K562 (cell line): ENCODE measurements at regions not wholly inside any gene's neighbourhood (a gene's known extent, or its start where the extent isn't known, plus 50 kb on each side); places are given as distances from the start of the nearest gene placed in this dataset.

Experiments
- ATAC-seq: fragments of 200-7000 bp; cut with Tn5 transposase; 3 replicates; pipeline ENCODE4 v1.9.1; 2020; ENCODE audit warnings: moderate library complexity
- BruUV-seq: library from RNA; stranded (reverse); fragments of 400-500 nt; replicated peaks from 2 replicates; lab custom pipeline; 2021; lab: Mats Ljungman, UMichigan
- CTCF ChIA-PET: fragments of 300-600 bp; formaldehyde crosslinking; extraction: SDS; loops from one replicate; lab custom pipeline; 2021; ENCODE audit warnings: low intra/inter-chr PET ratio; lab: Yijun Ruan, JAX
- POLR2A ChIA-PET: fragments of 300-600, 350-650 bp; sonication (Branson Sonifier 250); formaldehyde crosslinking; extraction: SDS; loops from one replicate; lab custom pipeline; 2021; ENCODE audit warnings: antibody characterized with exemption, inconsistent platforms; lab: Yijun Ruan, JAX
- DNase-seq, 4 experiments: peaks; one replicate each; pipeline versions ENCODE4 v3.0.0 to v3.0.0-alpha.2; 2011 to 2018; ENCODE audit warnings: low spot score in 3 of 4, mixed read lengths in 3 of 4; ENCODE audit errors: extremely low read depth in 1 of 4
- FAIRE-seq: peaks from 2 replicates; lab custom pipeline; 2011; peaks lifted over from hg19 to GRCh38; lab: Jason Lieb, UNC
- H2AFZ ChIP-seq: 2 replicates; pipeline ENCODE4 v1.6.0; 2011; ENCODE audit warnings: low read depth, low read length, control low read depth, inconsistent platforms
- H3K27ac ChIP-seq: fragments of 200-600 bp; 3 replicates; pipeline ENCODE4 v1.8.0; 2011; ENCODE audit warnings: low read depth, mild to moderate bottlenecking, control low read depth, inconsistent platforms, low read length, moderate library complexity, mixed read lengths; ENCODE audit errors: extremely low read depth
- H3K27me3 ChIP-seq, 2 experiments: fragments of 300-600 bp in 1 of 2; 2 replicates in 1 of 2; 3 replicates in 1 of 2; pipeline versions ENCODE4 v1.6.0 to v1.8.0; 2011; ENCODE audit warnings: inconsistent platforms in 2 of 2, low read length in 2 of 2, mild to moderate bottlenecking in 1 of 2, mixed read lengths in 1 of 2, moderate library complexity in 1 of 2; ENCODE audit not compliant: control insufficient read depth in 2 of 2, insufficient read depth in 2 of 2
- H3K36me3 ChIP-seq: fragments of 300-600 bp; 3 replicates; pipeline ENCODE4 v1.8.0; 2011; ENCODE audit warnings: mild to moderate bottlenecking, low read length, inconsistent platforms; ENCODE audit not compliant: control insufficient read depth, insufficient read depth
- H3K4me1 ChIP-seq, 2 experiments: fragments of 200-600 bp in 1 of 2; replicated peaks in 1 of 2; 2 replicates in 1 of 2; 3 replicates in 1 of 2; pipeline versions ENCODE4 v1.5.1 to v1.8.0; 2011; ENCODE audit warnings: inconsistent platforms in 2 of 2, low read length in 2 of 2, mild to moderate bottlenecking in 1 of 2, mixed read lengths in 1 of 2, moderate library complexity in 1 of 2; ENCODE audit not compliant: control insufficient read depth in 2 of 2, insufficient read depth in 2 of 2
- H3K4me2 ChIP-seq: 2 replicates; pipeline ENCODE4 v1.6.1; 2011; ENCODE audit warnings: low read length, control low read depth, inconsistent platforms, mixed read lengths; ENCODE audit not compliant: insufficient read depth
- H3K4me3 ChIP-seq: fragments of 200-600 bp; sonication (generic), shearing (Covaris generic); 2 replicates; pipeline ENCODE4 v1.5.1; 2016; ENCODE audit warnings: control low read depth, inconsistent platforms
- H3K79me2 ChIP-seq: fragments of 200-600 bp; 3 replicates; pipeline ENCODE4 v1.8.0; 2011; ENCODE audit warnings: low read length, inconsistent platforms; ENCODE audit not compliant: control insufficient read depth, insufficient read depth
- H3K9ac ChIP-seq, 2 experiments: 2 replicates each; pipeline versions ENCODE4 v1.6.0 to v1.6.1; 2011; ENCODE audit warnings: low read depth in 2 of 2, low read length in 2 of 2, control low read depth in 1 of 2, inconsistent platforms in 1 of 2, mild to moderate bottlenecking in 1 of 2, mixed read lengths in 1 of 2; ENCODE audit not compliant: insufficient read depth in 1 of 2
- H3K9me1 ChIP-seq: one replicate; pipeline ENCODE4 v1.6.0; 2011; ENCODE audit warnings: inconsistent platforms, mild to moderate bottlenecking, low read length, moderate library complexity; ENCODE audit not compliant: control insufficient read depth, insufficient read depth
- H3K9me3 ChIP-seq: replicated peaks from 2 replicates; pipeline ENCODE4 v1.5.1; 2011; ENCODE audit warnings: low read depth, low read length, inconsistent platforms; ENCODE audit not compliant: control insufficient read depth, insufficient read depth
- H4K20me1 ChIP-seq: replicated peaks from 2 replicates; pipeline ENCODE4 v1.6.1; 2011; ENCODE audit warnings: low read length, inconsistent platforms, mixed read lengths; ENCODE audit not compliant: control insufficient read depth, insufficient read depth
- ARID2 ChIP-seq: fragments of 450-650 bp; IDR thresholded peaks from 2 replicates; pipeline ENCODE4 v1.6.1; 2017; ENCODE audit warnings: antibody characterized with exemption, mild to moderate bottlenecking
- BCL6 ChIP-seq: fragments of 250-450 bp; sonication (Bioruptor Pico); IDR thresholded peaks from 2 replicates; pipeline ENCODE4 v1.4.0; 2020
- DIDO1 ChIP-seq: fragments of 450-650 bp; IDR thresholded peaks from 2 replicates; pipeline ENCODE4 v1.6.1; 2016; ENCODE audit warnings: low read depth, missing biosample characterization, missing genetic modification characterization
- KLF10 ChIP-seq: fragments of 250-450 bp; sonication (Bioruptor Pico); IDR thresholded peaks from 2 replicates; pipeline ENCODE4 v1.6.1; 2021; ENCODE audit warnings: matching md5 sums
- MYBL2 ChIP-seq, 2 experiments: fragments of 450-650 bp in 1 of 2; sonication (generic) in 1 of 2; formaldehyde crosslinking in 1 of 2; IDR thresholded peaks; 2 replicates each; pipeline versions ENCODE4 v1.6.1 to v1.8.1; 2017 to 2022; ENCODE audit warnings: borderline replicate concordance in 1 of 2, inconsistent platforms in 1 of 2, low read depth in 1 of 2, mild to moderate bottlenecking in 1 of 2, missing genetic modification reagents in 1 of 2, moderate library complexity in 1 of 2
- PTBP1 ChIP-seq: fragments of 200-400 bp; formaldehyde crosslinking; IDR thresholded peaks from 2 replicates; pipeline ENCODE4 v1.6.1; 2017; ENCODE audit warnings: low read depth, low read length
- RBM15 ChIP-seq: fragments of 200-400 bp; formaldehyde crosslinking; IDR thresholded peaks from 2 replicates; pipeline ENCODE4 v1.6.1; 2018; ENCODE audit warnings: mild to moderate bottlenecking, low read length, moderate library complexity; ENCODE audit not compliant: insufficient read depth
- RFX5 ChIP-seq: IDR thresholded peaks from 2 replicates; pipeline ENCODE4 v1.6.1; 2011; ENCODE audit warnings: low read depth, mild to moderate bottlenecking, improper control_type of control experiment, low read length
- SUPT5H ChIP-seq: fragments of 450-650 bp; IDR thresholded peaks from 2 replicates; pipeline ENCODE4 v1.6.1; 2016
- ZNF444 ChIP-seq: fragments of 250-450 bp; sonication (Bioruptor Pico); IDR thresholded peaks from 2 replicates; pipeline ENCODE4 v1.4.0; 2020; ENCODE audit warnings: mild to moderate bottlenecking, moderate library complexity
- WGBS: fragments of 100-300 bp; shearing (Covaris generic); methylation state at CpG from one replicate; pipeline ENCODE4 v1.1.6; 2016; ENCODE audit warnings: low coverage, mixed read lengths; ENCODE audit not compliant: insufficient coverage; ENCODE audit errors: missing lambda C conversion rate; 5-methylcytosine and 5-hydroxymethylcytosine counted together
- in situ Hi-C: fragments of 300-500 bp; cut with MboI; formaldehyde crosslinking; loops from 4 replicates; pipeline ENCODE4 v1.15.0; 2018; ENCODE audit warnings: inconsistent platforms, mixed read lengths
- intact Hi-C: fragments of 100-400 bp; cut with micrococcal nuclease; formaldehyde crosslinking; loops from 2 replicates; pipeline ENCODE4 v1.14.2; 2022
- TF ChIP-seq, protein P1 (sequence below): fragments of 450-650 bp; IDR thresholded peaks from 2 replicates; pipeline ENCODE4 v1.6.1; 2016; ENCODE audit warnings: antibody characterized with exemption
- TF ChIP-seq, protein P2 (sequence below): fragments of 250-450 bp; sonication (Bioruptor Pico); IDR thresholded peaks from 2 replicates; pipeline ENCODE4 v1.4.0; 2020; ENCODE audit warnings: borderline replicate concordance

DNA sequence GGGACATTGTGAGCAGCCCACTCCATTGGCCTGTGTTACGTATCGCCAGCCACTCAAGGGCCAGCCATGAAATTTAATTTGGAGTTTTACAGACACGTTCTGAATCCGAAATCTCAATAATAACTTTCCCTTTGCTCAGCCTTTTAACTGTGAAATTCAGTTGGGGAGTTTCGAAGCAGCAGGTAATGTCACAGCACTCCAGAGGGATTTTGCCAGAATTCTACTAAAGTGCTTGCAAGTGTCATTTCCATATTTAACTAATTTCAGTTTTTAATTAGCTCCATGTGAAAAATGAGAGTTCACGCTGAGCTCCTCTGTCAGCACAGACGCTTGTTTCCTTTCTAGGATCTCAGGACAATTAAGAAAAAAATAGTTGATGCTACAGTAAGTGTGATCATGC is 267.1 kb upstream of the WWC1 start:
- no peak overlapping the region for H3K27ac ChIP-seq
- H4K20me1 ChIP-seq: no peaks in the 10 kb centered on the region
- in situ Hi-C loops (no loop called here), intact Hi-C loops (no loop called here)
- H3K36me3 ChIP-seq: no peaks in the 10 kb centered on the region
- 3% methylated on average over 7 of the region's 7 CpGs for WGBS
- no peak overlapping the region for H3K4me3 ChIP-seq
- H2AFZ ChIP-seq: no peak overlapping the region
- no TSS peak for BruUV-seq
- FAIRE-seq: no peak
- TF ChIP-seq PTBP1 (no peak), ZNF444 (CRISPR knock-in tag) (no peak), DIDO1 (no peak)
- TF ChIP-seq, protein P1, sequence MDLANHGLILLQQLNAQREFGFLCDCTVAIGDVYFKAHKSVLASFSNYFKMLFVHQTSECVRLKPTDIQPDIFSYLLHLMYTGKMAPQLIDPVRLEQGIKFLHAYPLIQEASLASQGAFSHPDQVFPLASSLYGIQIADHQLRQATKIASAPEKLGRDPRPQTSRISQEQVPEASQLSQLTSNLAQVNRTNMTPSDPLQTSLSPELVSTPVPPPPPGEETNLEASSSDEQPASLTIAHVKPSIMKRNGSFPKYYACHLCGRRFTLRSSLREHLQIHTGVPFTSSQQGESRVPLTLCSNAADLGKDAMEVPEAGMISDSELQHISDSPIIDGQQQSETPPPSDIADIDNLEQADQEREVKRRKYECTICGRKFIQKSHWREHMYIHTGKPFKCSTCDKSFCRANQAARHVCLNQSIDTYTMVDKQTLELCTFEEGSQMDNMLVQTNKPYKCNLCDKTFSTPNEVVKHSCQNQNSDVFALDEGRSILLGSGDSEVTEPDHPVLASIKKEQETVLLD: no peak
- no peak for DNase-seq
- no peak for ATAC-seq
- ChIA-PET POLR2A (no interaction called here), CTCF (no interaction called here)
- peaks cover 0 to 9% of the 10 kb centered on the region in 2 experiments; a peak in 1 of 5 replicates for H3K27me3 ChIP-seq
- H3K9ac ChIP-seq: no peak overlapping the region
- no peaks in the 10 kb centered on the region for H3K4me1 ChIP-seq
- no peaks in the 10 kb centered on the region for H3K79me2 ChIP-seq
- no peaks in the 10 kb centered on the region for H3K9me1 ChIP-seq
- H3K4me2 ChIP-seq: no peak overlapping the region
- H3K9me3 ChIP-seq: no peaks in the 10 kb centered on the region

DNA sequence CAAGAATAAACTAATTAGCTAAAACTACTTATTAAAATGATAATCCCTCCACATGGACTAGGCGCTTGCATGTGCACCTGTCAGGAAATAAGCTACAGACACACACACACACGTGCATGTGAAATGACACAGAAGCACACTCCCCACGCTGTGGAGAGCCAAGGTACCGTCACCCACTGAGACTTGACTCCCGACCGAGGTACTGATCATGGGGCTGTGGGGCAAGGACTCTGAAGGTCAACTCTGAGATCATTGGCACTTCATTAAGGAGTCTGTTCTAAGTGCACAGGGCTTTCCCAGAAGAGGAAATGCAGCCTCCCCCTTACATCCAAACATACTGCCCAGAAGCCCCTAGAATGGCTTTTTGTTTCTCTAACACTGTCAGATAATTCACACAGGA is 264.4 kb upstream of the WWC1 start:
- WGBS: 0% methylated on average over 6 of the region's 6 CpGs
- CTCF ChIA-PET: no interaction called here
- in situ Hi-C loops: no loop called here
- Histone ChIP-seq H4K20me1 (no peaks in the 10 kb centered on the region), H3K27me3 (peaks cover 0 to 9% of the 10 kb centered on the region in 2 experiments; a peak in 1 of 5 replicates), H3K4me3 (no peak overlapping the region), H3K4me2 (no peak overlapping the region), H3K36me3 (no peaks in the 10 kb centered on the region), H2AFZ (no peak overlapping the region), H3K9me1 (no peaks in the 10 kb centered on the region), H3K9me3 (no peaks in the 10 kb centered on the region), H3K9ac (no peak overlapping the region), H3K79me2 (no peaks in the 10 kb centered on the region), H3K27ac (no peak overlapping the region), H3K4me1 (no peaks in the 10 kb centered on the region)
- DNase-seq: no peak
- FAIRE-seq: no peak
- POLR2A ChIA-PET: no interaction called here
- BruUV-seq: no TSS peak
- intact Hi-C loops: no loop called here
- no peak for ATAC-seq
- TF ChIP-seq KLF10 (CRISPR knock-in tag) (no peak), MYBL2 (IDR thresholded peaks at IDR 0.05; ENCODE audit: low read depth) (no peak), MYBL2 (CRISPR knock-in tag; IDR thresholded peaks at IDR 0.05; ENCODE audit: borderline replicate concordance) (no peak), RFX5 (no peak), ARID2 (no peak), RBM15 (no peak), BCL6 (CRISPR knock-in tag) (no peak), SUPT5H (no peak)
- TF ChIP-seq, protein P2, sequence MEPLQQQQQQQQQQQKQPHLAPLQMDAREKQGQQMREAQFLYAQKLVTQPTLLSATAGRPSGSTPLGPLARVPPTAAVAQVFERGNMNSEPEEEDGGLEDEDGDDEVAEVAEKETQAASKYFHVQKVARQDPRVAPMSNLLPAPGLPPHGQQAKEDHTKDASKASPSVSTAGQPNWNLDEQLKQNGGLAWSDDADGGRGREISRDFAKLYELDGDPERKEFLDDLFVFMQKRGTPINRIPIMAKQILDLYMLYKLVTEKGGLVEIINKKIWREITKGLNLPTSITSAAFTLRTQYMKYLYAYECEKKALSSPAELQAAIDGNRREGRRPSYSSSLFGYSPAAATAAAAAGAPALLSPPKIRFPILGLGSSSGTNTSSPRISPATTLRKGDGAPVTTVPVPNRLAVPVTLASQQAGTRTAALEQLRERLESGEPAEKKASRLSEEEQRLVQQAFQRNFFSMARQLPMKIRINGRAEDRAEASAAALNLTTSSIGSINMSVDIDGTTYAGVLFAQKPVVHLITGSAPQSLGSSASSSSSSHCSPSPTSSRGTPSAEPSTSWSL: no peak
